ENCODE measurements at regions not wholly inside any gene's neighbourhood (a gene's known extent, or its start where the extent isn't known, plus 50 kb on each side); places are given as distances from the start of the nearest gene placed in this dataset.

GRCh38 chr16:54748611-54749190 lies 182.0 kb upstream of the IRX5 start:
- TF ChIP-seq, protein P1, sequence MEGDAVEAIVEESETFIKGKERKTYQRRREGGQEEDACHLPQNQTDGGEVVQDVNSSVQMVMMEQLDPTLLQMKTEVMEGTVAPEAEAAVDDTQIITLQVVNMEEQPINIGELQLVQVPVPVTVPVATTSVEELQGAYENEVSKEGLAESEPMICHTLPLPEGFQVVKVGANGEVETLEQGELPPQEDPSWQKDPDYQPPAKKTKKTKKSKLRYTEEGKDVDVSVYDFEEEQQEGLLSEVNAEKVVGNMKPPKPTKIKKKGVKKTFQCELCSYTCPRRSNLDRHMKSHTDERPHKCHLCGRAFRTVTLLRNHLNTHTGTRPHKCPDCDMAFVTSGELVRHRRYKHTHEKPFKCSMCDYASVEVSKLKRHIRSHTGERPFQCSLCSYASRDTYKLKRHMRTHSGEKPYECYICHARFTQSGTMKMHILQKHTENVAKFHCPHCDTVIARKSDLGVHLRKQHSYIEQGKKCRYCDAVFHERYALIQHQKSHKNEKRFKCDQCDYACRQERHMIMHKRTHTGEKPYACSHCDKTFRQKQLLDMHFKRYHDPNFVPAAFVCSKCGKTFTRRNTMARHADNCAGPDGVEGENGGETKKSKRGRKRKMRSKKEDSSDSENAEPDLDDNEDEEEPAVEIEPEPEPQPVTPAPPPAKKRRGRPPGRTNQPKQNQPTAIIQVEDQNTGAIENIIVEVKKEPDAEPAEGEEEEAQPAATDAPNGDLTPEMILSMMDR (IDR thresholded peaks at IDR 0.05; ENCODE audit: insufficient read depth, low read depth, low read length): no peak
- ChIA-PET POLR2A (no interaction called here), CTCF (no interaction called here)
- H3K36me3 ChIP-seq (ENCODE audit: control insufficient read depth, insufficient read depth, low read length): no peaks in the 10 kb centered on the region
- no peak overlapping the region for H3K4me3 ChIP-seq (ENCODE audit: low read depth, low read length)
- DNase-seq (ENCODE audit: low read depth): no peak
- no peaks in the 10 kb centered on the region for H3K27me3 ChIP-seq (ENCODE audit: control insufficient read depth, insufficient read depth, low read length)

- Histone ChIP-seq H3K4me3 (ENCODE audit: low read depth, low read length) (no peak overlapping the region), H3K36me3 (ENCODE audit: control insufficient read depth, insufficient read depth, low read length) (no peaks in the 10 kb centered on the region), H3K27me3 (ENCODE audit: control insufficient read depth, insufficient read depth, low read length) (no peaks in the 10 kb centered on the region)
- CTCF ChIA-PET: interaction anchor here (0.6 kb wide), 1 partner anchor 232 kb away, joined by 3 read pairs; no protein-coding TSS in a partner anchor
- TF ChIP-seq, protein P1 (IDR thresholded peaks at IDR 0.05; ENCODE audit: insufficient read depth, low read depth, low read length): no peak
- POLR2A ChIA-PET: no interaction called here
- DNase-seq (ENCODE audit: low read depth): no peak
Observed at GRCh38 chr16:54746596-54746995, 184.1 kb upstream of the IRX5 start.

- Histone ChIP-seq H3K4me3 (ENCODE audit: low read depth, low read length) (no peak overlapping the region), H3K27me3 (ENCODE audit: control insufficient read depth, insufficient read depth, low read length) (no peaks in the 10 kb centered on the region), H3K36me3 (ENCODE audit: control insufficient read depth, insufficient read depth, low read length) (no peaks in the 10 kb centered on the region)
- ChIA-PET CTCF (no interaction called here), POLR2A (no interaction called here)
- TF ChIP-seq, protein P1 (IDR thresholded peaks at IDR 0.05; ENCODE audit: insufficient read depth, low read depth, low read length): no peak
- no peak for DNase-seq (ENCODE audit: low read depth)
Observed at GRCh38 chr16:54744998-54745397, 185.7 kb upstream of the IRX5 start.

DNA sequence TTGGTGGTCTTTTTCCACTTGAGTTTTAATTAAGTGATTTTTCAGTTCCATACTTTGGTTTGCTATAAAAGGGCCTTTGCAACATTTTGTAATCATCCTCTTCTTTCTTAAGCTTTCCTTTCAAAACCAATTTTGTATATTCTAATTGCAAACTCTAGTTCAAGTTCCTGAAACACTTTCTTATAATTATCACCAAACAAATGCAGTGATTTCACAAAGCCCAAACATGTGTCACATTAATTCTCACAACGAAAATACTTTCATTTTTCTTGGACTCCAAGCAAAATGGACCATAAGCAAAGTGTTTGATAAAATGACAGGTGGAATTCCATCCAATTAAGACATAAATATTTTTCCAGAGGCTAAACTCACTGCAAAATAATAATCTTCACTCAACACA lies 188.2 kb upstream of the IRX5 start:
- TF ChIP-seq, protein P1 (IDR thresholded peaks at IDR 0.05; ENCODE audit: insufficient read depth, low read depth, low read length): no peak
- no peak for DNase-seq (ENCODE audit: low read depth)
- H3K4me3 ChIP-seq (ENCODE audit: low read depth, low read length): no peak overlapping the region
- POLR2A ChIA-PET: no interaction called here
- no peaks in the 10 kb centered on the region for H3K36me3 ChIP-seq (ENCODE audit: control insufficient read depth, insufficient read depth, low read length)
- H3K27me3 ChIP-seq (ENCODE audit: control insufficient read depth, insufficient read depth, low read length): no peaks in the 10 kb centered on the region
- CTCF ChIA-PET: no interaction called here

DNA sequence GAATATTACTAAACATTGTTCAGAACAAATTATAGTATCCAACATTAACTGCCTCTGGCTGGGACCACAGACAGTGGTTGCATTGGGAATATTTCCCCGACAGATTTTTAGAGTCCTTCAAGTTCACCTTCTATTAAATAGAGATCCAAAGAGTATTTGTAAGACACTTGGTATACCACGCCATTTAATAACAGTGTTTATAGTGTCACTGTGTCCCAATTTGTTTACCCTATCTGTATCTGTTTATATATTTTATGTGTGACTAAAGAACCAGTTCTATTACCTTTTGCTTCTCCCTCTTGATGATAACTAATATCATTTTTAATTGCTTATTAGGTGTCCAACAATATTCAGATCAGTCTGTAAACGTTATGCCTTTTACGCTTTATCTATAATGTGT lies 191.3 kb upstream of the IRX5 start:
- Histone ChIP-seq H3K4me3 (ENCODE audit: low read depth, low read length) (no peak overlapping the region), H3K36me3 (ENCODE audit: control insufficient read depth, insufficient read depth, low read length) (no peaks in the 10 kb centered on the region), H3K27me3 (ENCODE audit: control insufficient read depth, insufficient read depth, low read length) (no peaks in the 10 kb centered on the region)
- POLR2A ChIA-PET: no interaction called here
- TF ChIP-seq, protein P1 (IDR thresholded peaks at IDR 0.05; ENCODE audit: insufficient read depth, low read depth, low read length): no peak
- no peak for DNase-seq (ENCODE audit: low read depth)
- CTCF ChIA-PET: no interaction called here

All from BJ (cell line).